K562 (cell line): ENCODE measurements at regions not wholly inside any gene's neighbourhood (a gene's known extent, or its start where the extent isn't known, plus 50 kb on each side); places are given as distances from the start of the nearest gene placed in this dataset.

Source experiments
- ATAC-seq: fragments of 200-7000 bp; cut with Tn5 transposase; 3 replicates; pipeline ENCODE4 v1.9.1; 2020; ENCODE audit warnings: moderate library complexity
- BruUV-seq: library from RNA; stranded (reverse); fragments of 400-500 nt; replicated peaks from 2 replicates; lab custom pipeline; 2021; lab: Mats Ljungman, UMichigan
- CTCF ChIA-PET: fragments of 300-600 bp; formaldehyde crosslinking; extraction: SDS; loops from one replicate; lab custom pipeline; 2021; ENCODE audit warnings: low intra/inter-chr PET ratio; lab: Yijun Ruan, JAX
- POLR2A ChIA-PET: fragments of 300-600, 350-650 bp; sonication (Branson Sonifier 250); formaldehyde crosslinking; extraction: SDS; loops from one replicate; lab custom pipeline; 2021; ENCODE audit warnings: antibody characterized with exemption, inconsistent platforms; lab: Yijun Ruan, JAX
- DNase-seq, 4 experiments: peaks; one replicate each; pipeline versions ENCODE4 v3.0.0 to v3.0.0-alpha.2; 2011 to 2018; ENCODE audit warnings: low spot score in 3 of 4, mixed read lengths in 3 of 4; ENCODE audit errors: extremely low read depth in 1 of 4
- FAIRE-seq: peaks from 2 replicates; lab custom pipeline; 2011; peaks lifted over from hg19 to GRCh38; lab: Jason Lieb, UNC
- H2AFZ ChIP-seq: 2 replicates; pipeline ENCODE4 v1.6.0; 2011; ENCODE audit warnings: low read depth, low read length, control low read depth, inconsistent platforms
- H3K27ac ChIP-seq: fragments of 200-600 bp; 3 replicates; pipeline ENCODE4 v1.8.0; 2011; ENCODE audit warnings: low read depth, mild to moderate bottlenecking, control low read depth, inconsistent platforms, low read length, moderate library complexity, mixed read lengths; ENCODE audit errors: extremely low read depth
- H3K27me3 ChIP-seq, 2 experiments: fragments of 300-600 bp in 1 of 2; 2 replicates in 1 of 2; 3 replicates in 1 of 2; pipeline versions ENCODE4 v1.6.0 to v1.8.0; 2011; ENCODE audit warnings: inconsistent platforms in 2 of 2, low read length in 2 of 2, mild to moderate bottlenecking in 1 of 2, mixed read lengths in 1 of 2, moderate library complexity in 1 of 2; ENCODE audit not compliant: control insufficient read depth in 2 of 2, insufficient read depth in 2 of 2
- H3K36me3 ChIP-seq: fragments of 300-600 bp; 3 replicates; pipeline ENCODE4 v1.8.0; 2011; ENCODE audit warnings: mild to moderate bottlenecking, low read length, inconsistent platforms; ENCODE audit not compliant: control insufficient read depth, insufficient read depth
- H3K4me1 ChIP-seq, 2 experiments: fragments of 200-600 bp in 1 of 2; replicated peaks in 1 of 2; 2 replicates in 1 of 2; 3 replicates in 1 of 2; pipeline versions ENCODE4 v1.5.1 to v1.8.0; 2011; ENCODE audit warnings: inconsistent platforms in 2 of 2, low read length in 2 of 2, mild to moderate bottlenecking in 1 of 2, mixed read lengths in 1 of 2, moderate library complexity in 1 of 2; ENCODE audit not compliant: control insufficient read depth in 2 of 2, insufficient read depth in 2 of 2
- H3K4me2 ChIP-seq: 2 replicates; pipeline ENCODE4 v1.6.1; 2011; ENCODE audit warnings: low read length, control low read depth, inconsistent platforms, mixed read lengths; ENCODE audit not compliant: insufficient read depth
- H3K4me3 ChIP-seq: fragments of 200-600 bp; sonication (generic), shearing (Covaris generic); 2 replicates; pipeline ENCODE4 v1.5.1; 2016; ENCODE audit warnings: control low read depth, inconsistent platforms
- H3K79me2 ChIP-seq: fragments of 200-600 bp; 3 replicates; pipeline ENCODE4 v1.8.0; 2011; ENCODE audit warnings: low read length, inconsistent platforms; ENCODE audit not compliant: control insufficient read depth, insufficient read depth
- H3K9ac ChIP-seq, 2 experiments: 2 replicates each; pipeline versions ENCODE4 v1.6.0 to v1.6.1; 2011; ENCODE audit warnings: low read depth in 2 of 2, low read length in 2 of 2, control low read depth in 1 of 2, inconsistent platforms in 1 of 2, mild to moderate bottlenecking in 1 of 2, mixed read lengths in 1 of 2; ENCODE audit not compliant: insufficient read depth in 1 of 2
- H3K9me1 ChIP-seq: one replicate; pipeline ENCODE4 v1.6.0; 2011; ENCODE audit warnings: inconsistent platforms, mild to moderate bottlenecking, low read length, moderate library complexity; ENCODE audit not compliant: control insufficient read depth, insufficient read depth
- H3K9me3 ChIP-seq: replicated peaks from 2 replicates; pipeline ENCODE4 v1.5.1; 2011; ENCODE audit warnings: low read depth, low read length, inconsistent platforms; ENCODE audit not compliant: control insufficient read depth, insufficient read depth
- H4K20me1 ChIP-seq: replicated peaks from 2 replicates; pipeline ENCODE4 v1.6.1; 2011; ENCODE audit warnings: low read length, inconsistent platforms, mixed read lengths; ENCODE audit not compliant: control insufficient read depth, insufficient read depth
- CTBP1 ChIP-seq: fragments of 450-650 bp; IDR thresholded peaks from 2 replicates; pipeline ENCODE4 v1.6.1; 2016; ENCODE audit warnings: borderline replicate concordance
- FOXA1 ChIP-seq: fragments of 450-650 bp; IDR thresholded peaks from 2 replicates; pipeline ENCODE4 v1.6.1; 2016; ENCODE audit warnings: mild to moderate bottlenecking, borderline replicate concordance
- HBP1 ChIP-seq: fragments of 450-650 bp; formaldehyde crosslinking; IDR thresholded peaks from 2 replicates; pipeline ENCODE4 v1.4.0; 2022; ENCODE audit warnings: missing genetic modification characterization
- ID3 ChIP-seq, 2 experiments: fragments of 250-450 bp in 1 of 2; fragments of 450-650 bp in 1 of 2; sonication (Bioruptor Pico) in 1 of 2; IDR thresholded peaks; 2 replicates each; pipeline versions ENCODE4 v1.6.1 to v1.8.0; 2016 to 2021; ENCODE audit warnings: mild to moderate bottlenecking in 2 of 2, moderate library complexity in 2 of 2, missing compliant biosample characterization in 1 of 2, missing genetic modification characterization in 1 of 2
- MECOM ChIP-seq: fragments of 250-450 bp; sonication (Bioruptor Pico); IDR thresholded peaks from 2 replicates; pipeline ENCODE4 v1.8.0; 2022; ENCODE audit warnings: inconsistent platforms
- POLR2AphosphoS5 ChIP-seq: IDR thresholded peaks from 2 replicates; pipeline ENCODE4 v1.6.1; 2011; ENCODE audit warnings: mild to moderate bottlenecking, low read depth, low read length, moderate library complexity; ENCODE audit not compliant: control insufficient read depth, insufficient read depth
- TAF9B ChIP-seq: fragments of 450-650 bp; IDR thresholded peaks from 2 replicates; pipeline ENCODE4 v1.6.1; 2018; ENCODE audit warnings: mild to moderate bottlenecking; ENCODE audit not compliant: partially characterized antibody
- TCF15 ChIP-seq: fragments of 250-450 bp; sonication (Bioruptor Pico); IDR thresholded peaks from 2 replicates; pipeline ENCODE4 v1.8.0; 2022; ENCODE audit warnings: moderate library complexity, mild to moderate bottlenecking, inconsistent platforms
- ZBTB12 ChIP-seq: fragments of 250-450 bp; sonication (Bioruptor Pico); IDR thresholded peaks from 2 replicates; pipeline ENCODE4 v1.4.0; 2020
- ZNF695 ChIP-seq: fragments of 450-650 bp; formaldehyde crosslinking; IDR thresholded peaks from 2 replicates; pipeline ENCODE4 v1.4.0; 2020; ENCODE audit warnings: mild to moderate bottlenecking, moderate library complexity
- WGBS: fragments of 100-300 bp; shearing (Covaris generic); methylation state at CpG from one replicate; pipeline ENCODE4 v1.1.6; 2016; ENCODE audit warnings: low coverage, mixed read lengths; ENCODE audit not compliant: insufficient coverage; ENCODE audit errors: missing lambda C conversion rate; 5-methylcytosine and 5-hydroxymethylcytosine counted together
- in situ Hi-C: fragments of 300-500 bp; cut with MboI; formaldehyde crosslinking; loops from 4 replicates; pipeline ENCODE4 v1.15.0; 2018; ENCODE audit warnings: inconsistent platforms, mixed read lengths
- intact Hi-C: fragments of 100-400 bp; cut with micrococcal nuclease; formaldehyde crosslinking; loops from 2 replicates; pipeline ENCODE4 v1.14.2; 2022

- no peak for ATAC-seq
- H3K27ac ChIP-seq, result no peak overlapping the region
- H3K79me2 ChIP-seq, result no peaks in the 10 kb centered on the region
- H3K9ac ChIP-seq, result no peak overlapping the region
- no peaks in the 10 kb centered on the region for H3K4me1 ChIP-seq
- H2AFZ ChIP-seq, result no peak overlapping the region
- no TSS peak for BruUV-seq
- H3K9me1 ChIP-seq, result no peaks in the 10 kb centered on the region
- no peaks in the 10 kb centered on the region for H3K9me3 ChIP-seq
- H3K4me2 ChIP-seq, result no peak overlapping the region
- H4K20me1 ChIP-seq, result no peaks in the 10 kb centered on the region
- intact Hi-C loops (no loop called here), in situ Hi-C loops (no loop called here)
- FAIRE-seq, result no peak
- WGBS, result 0% methylated on average over 1 of the region's 1 CpG
- H3K27me3 ChIP-seq, result no peaks in the 10 kb centered on the region
- POLR2A ChIA-PET, result no interaction called here
- CTCF ChIA-PET, result no interaction called here
- no peak for DNase-seq
- TF ChIP-seq MECOM (CRISPR knock-in tag), result no peak
- no peak for TF ChIP-seq HBP1 (CRISPR knock-in tag)
- no peak for TF ChIP-seq TAF9B
- no peak for TF ChIP-seq FOXA1
- TF ChIP-seq ID3 (CRISPR knock-in tag; IDR thresholded peaks at IDR 0.05), result no peak
- TF ChIP-seq ID3 (tag; IDR thresholded peaks at IDR 0.05), result no peak
- no peak for TF ChIP-seq ZNF695 (CRISPR knock-in tag)
- no peak for TF ChIP-seq TCF15 (CRISPR knock-in tag)
- TF ChIP-seq CTBP1, result no peak
- no peak for TF ChIP-seq ZBTB12 (CRISPR knock-in tag)
- no peak for TF ChIP-seq POLR2AphosphoS5
- H3K4me3 ChIP-seq, result no peak overlapping the region
- no peaks in the 10 kb centered on the region for H3K36me3 ChIP-seq
Measured at GRCh38 chr12:72084061-72084460, 145.4 kb downstream of the TPH2 start.
